ENCODE measurements at regions not wholly inside any gene's neighbourhood (a gene's known extent, or its start where the extent isn't known, plus 50 kb on each side); places are given as distances from the start of the nearest gene placed in this dataset.

- no peak for TF ChIP-seq CTCF (IDR thresholded peaks at IDR 0.05; ENCODE audit: low read depth, low read length, missing input control)
- no peak for TF ChIP-seq REST (IDR thresholded peaks at IDR 0.05)
- no peak for TF ChIP-seq MAX (IDR thresholded peaks at IDR 0.05)
- TF ChIP-seq TAF1 (conservative IDR thresholded peaks at IDR 0.05) = no peak
- TF ChIP-seq ATF3 (IDR thresholded peaks at IDR 0.05) = no peak
- TF ChIP-seq EGR1 (IDR thresholded peaks at IDR 0.05; ENCODE audit: low read depth in 2 of 2) = no peak
- no peak for TF ChIP-seq RAD21 (IDR thresholded peaks at IDR 0.05)
- TF ChIP-seq SP1 (IDR thresholded peaks at IDR 0.05) = no peak
- TF ChIP-seq GABPA (IDR thresholded peaks at IDR 0.05 in 1 of 2, conservative IDR thresholded peaks at IDR 0.05 in 1 of 2) = no peak
These were observed 479.6 kb upstream of the TENM4 start for GRCh38 chr11:79920480-79920879.

Data from liver (tissue), 3 donors.